ENCODE measurements at regions not wholly inside any gene's neighbourhood (a gene's known extent, or its start where the extent isn't known, plus 50 kb on each side); places are given as distances from the start of the nearest gene placed in this dataset.

- H3K9me3 Mint-ChIP-seq (ENCODE audit: low read depth) = peaks cover 3% of the 10 kb centered on the region
- no peaks in the 10 kb centered on the region for H3K36me3 Mint-ChIP-seq
- no peaks in the 10 kb centered on the region for H3K27me3 Mint-ChIP-seq
- no peak overlapping the region for H3K4me3 Mint-ChIP-seq
- CTCF ChIA-PET = no interaction called here
- peaks cover 5% of the 10 kb centered on the region for H3K4me1 Mint-ChIP-seq
- ATAC-seq (no peak), DNase-seq (no peak)
- no peak overlapping the region for H3K27ac Mint-ChIP-seq
These were observed 55.9 kb downstream of the BAMBI start for GRCh38 chr10:28733245-28733644.

- DNase-seq = no peak
- H3K27ac Mint-ChIP-seq = no peak overlapping the region
- peaks cover 3% of the 10 kb centered on the region for H3K9me3 Mint-ChIP-seq (ENCODE audit: low read depth)
- no peak for ATAC-seq
- H3K27me3 Mint-ChIP-seq = no peaks in the 10 kb centered on the region
- H3K36me3 Mint-ChIP-seq = no peaks in the 10 kb centered on the region
- H3K4me1 Mint-ChIP-seq = peaks cover 5% of the 10 kb centered on the region
- no peak overlapping the region for H3K4me3 Mint-ChIP-seq
- CTCF ChIA-PET = no interaction called here
These were observed 56.3 kb downstream of the BAMBI start for GRCh38 chr10:28733647-28734046.

GRCh38 chr10:28734938-28735759, 57.8 kb downstream of the BAMBI start:
- H3K4me1 Mint-ChIP-seq = peaks cover 5% of the 10 kb centered on the region
- peaks cover 3% of the 10 kb centered on the region for H3K9me3 Mint-ChIP-seq (ENCODE audit: low read depth)
- no peak for DNase-seq
- H3K27me3 Mint-ChIP-seq = no peaks in the 10 kb centered on the region
- H3K4me3 Mint-ChIP-seq = no peak overlapping the region
- H3K36me3 Mint-ChIP-seq = no peaks in the 10 kb centered on the region
- CTCF ChIA-PET = no interaction called here
- no peak overlapping the region for H3K27ac Mint-ChIP-seq
- ATAC-seq = no peak

- Mint-ChIP-seq H3K36me3 (no peaks in the 10 kb centered on the region), H3K27ac (no peak overlapping the region), H3K27me3 (no peaks in the 10 kb centered on the region), H3K4me3 (no peak overlapping the region), H3K9me3 (ENCODE audit: low read depth) (peaks cover 3% of the 10 kb centered on the region), H3K4me1 (no peaks in the 10 kb centered on the region)
- ATAC-seq (no peak), DNase-seq (no peak)
- CTCF ChIA-PET = no interaction called here
These were observed 59.8 kb downstream of the BAMBI start for GRCh38 chr10:28737096-28737495.

GRCh38 chr10:28738200-28738599, 60.9 kb downstream of the BAMBI start:
- ATAC-seq (no peak), DNase-seq (no peak)
- Mint-ChIP-seq H3K27ac (no peak overlapping the region), H3K4me1 (no peaks in the 10 kb centered on the region), H3K27me3 (no peaks in the 10 kb centered on the region), H3K4me3 (no peak overlapping the region), H3K36me3 (no peaks in the 10 kb centered on the region), H3K9me3 (ENCODE audit: low read depth) (no peaks in the 10 kb centered on the region)
- CTCF ChIA-PET = no interaction called here

- no peak overlapping the region for H3K4me3 Mint-ChIP-seq
- H3K27ac Mint-ChIP-seq = no peak overlapping the region
- DNase-seq (no peak), ATAC-seq (no peak)
- no peaks in the 10 kb centered on the region for H3K4me1 Mint-ChIP-seq
- H3K36me3 Mint-ChIP-seq = no peaks in the 10 kb centered on the region
- CTCF ChIA-PET = no interaction called here
- no peaks in the 10 kb centered on the region for H3K27me3 Mint-ChIP-seq
- peaks cover 2% of the 10 kb centered on the region for H3K9me3 Mint-ChIP-seq (ENCODE audit: low read depth)
These were observed 66.3 kb downstream of the BAMBI start for GRCh38 chr10:28743576-28743975.

- no peak overlapping the region for H3K27ac Mint-ChIP-seq
- no peak for DNase-seq
- H3K4me1 Mint-ChIP-seq = no peaks in the 10 kb centered on the region
- CTCF ChIA-PET = no interaction called here
- ATAC-seq = no peak
- peaks cover under 1% of the 10 kb centered on the region for H3K27me3 Mint-ChIP-seq
- H3K9me3 Mint-ChIP-seq (ENCODE audit: low read depth) = peaks cover 2% of the 10 kb centered on the region
- no peaks in the 10 kb centered on the region for H3K36me3 Mint-ChIP-seq
- no peak overlapping the region for H3K4me3 Mint-ChIP-seq
These were observed 66.9 kb downstream of the BAMBI start for GRCh38 chr10:28744069-28744768.

GRCh38 chr10:28754930-28755718, 77.8 kb downstream of the BAMBI start:
- peaks cover under 1% of the 10 kb centered on the region for H3K9me3 Mint-ChIP-seq (ENCODE audit: low read depth)
- no peaks in the 10 kb centered on the region for H3K36me3 Mint-ChIP-seq
- CTCF ChIA-PET = no interaction called here
- H3K4me1 Mint-ChIP-seq = no peaks in the 10 kb centered on the region
- ATAC-seq (no peak), DNase-seq (no peak)
- no peak overlapping the region for H3K4me3 Mint-ChIP-seq
- H3K27ac Mint-ChIP-seq = no peak overlapping the region
- H3K27me3 Mint-ChIP-seq = no peaks in the 10 kb centered on the region

- H3K9me3 Mint-ChIP-seq (ENCODE audit: low read depth) = no peaks in the 10 kb centered on the region
- H3K4me3 Mint-ChIP-seq = no peak overlapping the region
- H3K27ac Mint-ChIP-seq = no peak overlapping the region
- CTCF ChIA-PET = no interaction called here
- DNase-seq = no peak
- no peaks in the 10 kb centered on the region for H3K36me3 Mint-ChIP-seq
- no peaks in the 10 kb centered on the region for H3K4me1 Mint-ChIP-seq
- peaks cover 11% of the 10 kb centered on the region for H3K27me3 Mint-ChIP-seq
- ATAC-seq = no peak
These were observed 83.9 kb downstream of the BAMBI start for GRCh38 chr10:28761084-28761846.

- DNase-seq (no peak), ATAC-seq (no peak)
- H3K36me3 Mint-ChIP-seq = no peaks in the 10 kb centered on the region
- CTCF ChIA-PET = no interaction called here
- H3K4me1 Mint-ChIP-seq = no peaks in the 10 kb centered on the region
- H3K27ac Mint-ChIP-seq = no peak overlapping the region
- H3K4me3 Mint-ChIP-seq = no peak overlapping the region
- H3K9me3 Mint-ChIP-seq (ENCODE audit: low read depth) = no peaks in the 10 kb centered on the region
- H3K27me3 Mint-ChIP-seq = peaks cover 17% of the 10 kb centered on the region
These were observed 86.3 kb downstream of the BAMBI start for GRCh38 chr10:28763471-28764170.

GRCh38 chr10:28765641-28766040, 88.3 kb downstream of the BAMBI start:
- H3K4me3 Mint-ChIP-seq = no peak overlapping the region
- peaks cover 17% of the 10 kb centered on the region for H3K27me3 Mint-ChIP-seq
- CTCF ChIA-PET = no interaction called here
- H3K36me3 Mint-ChIP-seq = no peaks in the 10 kb centered on the region
- no peaks in the 10 kb centered on the region for H3K9me3 Mint-ChIP-seq (ENCODE audit: low read depth)
- DNase-seq = no peak
- no peak overlapping the region for H3K27ac Mint-ChIP-seq
- no peak for ATAC-seq
- no peaks in the 10 kb centered on the region for H3K4me1 Mint-ChIP-seq

GRCh38 chr10:28768227-28768626, 90.9 kb downstream of the BAMBI start:
- Mint-ChIP-seq H3K36me3 (no peaks in the 10 kb centered on the region), H3K4me3 (no peak overlapping the region), H3K27ac (no peak overlapping the region), H3K27me3 (peaks cover 11% of the 10 kb centered on the region), H3K9me3 (ENCODE audit: low read depth) (no peaks in the 10 kb centered on the region), H3K4me1 (no peaks in the 10 kb centered on the region)
- CTCF ChIA-PET = no interaction called here
- no peak for ATAC-seq
- DNase-seq = no peak

- DNase-seq (no peak), ATAC-seq (no peak)
- Mint-ChIP-seq H3K27me3 (peaks cover 9% of the 10 kb centered on the region), H3K4me1 (no peaks in the 10 kb centered on the region), H3K9me3 (ENCODE audit: low read depth) (no peaks in the 10 kb centered on the region), H3K27ac (no peak overlapping the region), H3K4me3 (no peak overlapping the region), H3K36me3 (no peaks in the 10 kb centered on the region)
- CTCF ChIA-PET = no interaction called here
These were observed 91.8 kb downstream of the BAMBI start for GRCh38 chr10:28769091-28769604.

Measured in activated CD8-positive, alpha-beta memory T cell treated with anti-CD3 and anti-CD28 coated beads, Interleukin-2, amount 10 ng/mL, durations not matched to agents 7 days and 5 days (primary cell).